Mesendoderm (in vitro differentiated cells): ENCODE measurements at regions not wholly inside any gene's neighbourhood (a gene's known extent, or its start where the extent isn't known, plus 50 kb on each side); places are given as distances from the start of the nearest gene placed in this dataset.

ENCODE experiments used
- DNase-seq: peaks from one replicate; pipeline ENCODE4 v3.0.0; 2013
- H2AK5ac ChIP-seq: 2 replicates; pipeline ENCODE4 v1.6.1; 2013; ENCODE audit warnings: low read length, inconsistent platforms
- H2BK120ac ChIP-seq: 2 replicates; pipeline ENCODE4 v1.6.1; 2013; ENCODE audit warnings: low read depth, mild to moderate bottlenecking, low read length, moderate library complexity, mixed read lengths
- H2BK15ac ChIP-seq: replicated peaks from 2 replicates; pipeline ENCODE4 v1.6.1; 2013; ENCODE audit warnings: low read depth, mild to moderate bottlenecking, moderate library complexity
- H2BK5ac ChIP-seq: 2 replicates; pipeline ENCODE4 v1.6.1; 2013; ENCODE audit warnings: low read length, inconsistent platforms
- H3K18ac ChIP-seq: 2 replicates; pipeline ENCODE4 v1.6.1; 2013; ENCODE audit warnings: mild to moderate bottlenecking, low read length, mixed read lengths
- H3K23ac ChIP-seq: one replicate; pipeline ENCODE4 v1.6.1; 2013; ENCODE audit warnings: low read length
- H3K27ac ChIP-seq: 2 replicates; pipeline ENCODE4 v1.5.1; 2013; ENCODE audit warnings: low read depth, mild to moderate bottlenecking, inconsistent platforms, low read length, moderate library complexity
- H3K27me3 ChIP-seq: 2 replicates; pipeline ENCODE4 v1.6.1; 2013; ENCODE audit warnings: low read length, control low read depth, mild to moderate bottlenecking, inconsistent platforms; ENCODE audit not compliant: insufficient read depth, poor library complexity
- H3K36me3 ChIP-seq: 2 replicates; pipeline ENCODE4 v1.6.1; 2013; ENCODE audit warnings: low read length, inconsistent platforms; ENCODE audit not compliant: control insufficient read depth, insufficient read depth
- H3K4ac ChIP-seq: one replicate; pipeline ENCODE4 v1.6.1; 2013; ENCODE audit warnings: low read depth, mild to moderate bottlenecking, low read length, moderate library complexity
- H3K4me1 ChIP-seq: 2 replicates; pipeline ENCODE4 v1.6.1; 2013; ENCODE audit warnings: low read depth, low read length, inconsistent platforms; ENCODE audit not compliant: control insufficient read depth
- H3K4me2 ChIP-seq: 2 replicates; pipeline ENCODE4 v1.6.1; 2013; ENCODE audit warnings: low read length
- H3K4me3 ChIP-seq: 2 replicates; pipeline ENCODE4 v1.5.1; 2013; ENCODE audit warnings: mild to moderate bottlenecking, low read length
- H3K56ac ChIP-seq: one replicate; pipeline ENCODE4 v1.6.1; 2013; ENCODE audit warnings: low read length
- H3K79me1 ChIP-seq: 2 replicates; pipeline ENCODE4 v1.6.1; 2013; ENCODE audit warnings: low read length, inconsistent platforms
- H3K79me2 ChIP-seq: 2 replicates; pipeline ENCODE4 v1.6.1; 2013; ENCODE audit warnings: mild to moderate bottlenecking, low read length; ENCODE audit not compliant: control insufficient read depth, insufficient read depth
- H3K9ac ChIP-seq: 2 replicates; pipeline ENCODE4 v1.6.1; 2013; ENCODE audit warnings: low read length, inconsistent platforms
- H4K5ac ChIP-seq: one replicate; pipeline ENCODE4 v1.6.1; 2013; ENCODE audit warnings: low read length
- H4K8ac ChIP-seq: one replicate; pipeline ENCODE4 v1.6.1; 2013; ENCODE audit warnings: low read depth, mild to moderate bottlenecking, control low read depth, low read length, moderate library complexity
- WGBS: extraction: QIAGEN DNeasy Blood & Tissue Kit; methylation state at CpG from one replicate; pipeline ENCODE4 v1.1.7; 2013; ENCODE audit warnings: low lambda C conversion rate, missing lambda C conversion rate; ENCODE audit not compliant: insufficient coverage; ENCODE audit errors: extremely low coverage; 5-methylcytosine and 5-hydroxymethylcytosine counted together

DNA sequence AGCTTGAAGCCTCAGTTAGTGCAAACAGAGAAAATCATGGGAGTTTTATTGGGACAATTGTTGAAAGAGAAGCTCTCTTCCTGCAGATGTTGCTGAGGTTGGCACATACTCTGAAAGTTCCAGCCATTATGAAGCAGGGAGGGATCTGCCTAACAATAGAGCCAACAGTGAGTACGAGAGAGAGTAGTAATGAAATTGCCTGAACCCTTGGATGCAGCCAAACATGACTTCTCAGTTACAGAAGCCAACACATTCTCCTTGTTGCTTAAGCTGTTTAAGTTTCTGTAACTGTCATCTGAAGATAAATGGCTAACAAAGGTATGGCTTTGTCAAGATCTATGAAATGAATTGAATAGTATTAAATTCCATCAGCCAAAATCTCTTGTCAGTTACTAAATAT, 211.0 kb upstream of the TTC14 start:
- H2BK5ac ChIP-seq: no peak overlapping the region
- H3K27me3 ChIP-seq: no peaks in the 10 kb centered on the region
- H2BK15ac ChIP-seq: no peak overlapping the region
- no peak overlapping the region for H3K4ac ChIP-seq
- no peaks in the 10 kb centered on the region for H3K4me1 ChIP-seq
- H3K9ac ChIP-seq: no peak overlapping the region
- H4K8ac ChIP-seq: no peak overlapping the region
- H3K79me1 ChIP-seq: no peaks in the 10 kb centered on the region
- no peak overlapping the region for H3K27ac ChIP-seq
- H3K4me2 ChIP-seq: no peak overlapping the region
- H3K36me3 ChIP-seq: no peaks in the 10 kb centered on the region
- H3K23ac ChIP-seq: no peak overlapping the region
- no peaks in the 10 kb centered on the region for H3K79me2 ChIP-seq
- no peak overlapping the region for H3K18ac ChIP-seq
- H2BK120ac ChIP-seq: no peak overlapping the region
- H3K4me3 ChIP-seq: no peak overlapping the region
- no peak overlapping the region for H2AK5ac ChIP-seq
- DNase-seq: no peak
- H3K56ac ChIP-seq: no peak overlapping the region
- H4K5ac ChIP-seq: no peak overlapping the region
- WGBS: no CpG with 5 or more reads among the region's 1 CpG

DNA sequence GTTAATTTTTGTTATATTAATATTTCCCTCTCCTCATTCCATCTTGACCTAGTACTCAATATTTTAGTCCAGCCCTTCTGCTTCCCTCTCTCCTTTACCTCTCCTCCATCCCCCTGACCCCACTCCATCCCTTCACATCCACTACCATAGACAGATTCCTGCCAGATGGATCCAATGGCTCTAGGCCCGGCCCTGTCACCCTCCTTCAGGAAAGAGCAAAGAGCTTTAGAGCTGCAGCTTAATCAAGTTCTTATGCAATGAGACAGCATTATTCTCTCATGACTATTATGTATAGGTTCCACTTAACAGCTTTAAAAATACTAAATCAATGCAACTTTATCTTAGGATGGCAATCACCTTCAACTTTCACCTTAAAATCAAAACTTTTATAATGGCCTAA, 200.7 kb upstream of the TTC14 start:
- DNase-seq: no peak
- no peaks in the 10 kb centered on the region for H3K79me1 ChIP-seq
- H3K27ac ChIP-seq: no peak overlapping the region
- no peak overlapping the region for H3K56ac ChIP-seq
- no peak overlapping the region for H3K9ac ChIP-seq
- no peak overlapping the region for H4K5ac ChIP-seq
- no peak overlapping the region for H2BK5ac ChIP-seq
- no peak overlapping the region for H3K4me3 ChIP-seq
- H2AK5ac ChIP-seq: no peak overlapping the region
- H3K18ac ChIP-seq: no peak overlapping the region
- no peaks in the 10 kb centered on the region for H3K36me3 ChIP-seq
- no peak overlapping the region for H3K23ac ChIP-seq
- no peak overlapping the region for H3K4ac ChIP-seq
- no peaks in the 10 kb centered on the region for H3K79me2 ChIP-seq
- no peak overlapping the region for H4K8ac ChIP-seq
- no peak overlapping the region for H3K4me2 ChIP-seq
- no peak overlapping the region for H2BK15ac ChIP-seq
- H2BK120ac ChIP-seq: no peak overlapping the region
- no peaks in the 10 kb centered on the region for H3K27me3 ChIP-seq
- WGBS: no CpG with 5 or more reads among the region's 1 CpG
- H3K4me1 ChIP-seq: no peaks in the 10 kb centered on the region

DNA sequence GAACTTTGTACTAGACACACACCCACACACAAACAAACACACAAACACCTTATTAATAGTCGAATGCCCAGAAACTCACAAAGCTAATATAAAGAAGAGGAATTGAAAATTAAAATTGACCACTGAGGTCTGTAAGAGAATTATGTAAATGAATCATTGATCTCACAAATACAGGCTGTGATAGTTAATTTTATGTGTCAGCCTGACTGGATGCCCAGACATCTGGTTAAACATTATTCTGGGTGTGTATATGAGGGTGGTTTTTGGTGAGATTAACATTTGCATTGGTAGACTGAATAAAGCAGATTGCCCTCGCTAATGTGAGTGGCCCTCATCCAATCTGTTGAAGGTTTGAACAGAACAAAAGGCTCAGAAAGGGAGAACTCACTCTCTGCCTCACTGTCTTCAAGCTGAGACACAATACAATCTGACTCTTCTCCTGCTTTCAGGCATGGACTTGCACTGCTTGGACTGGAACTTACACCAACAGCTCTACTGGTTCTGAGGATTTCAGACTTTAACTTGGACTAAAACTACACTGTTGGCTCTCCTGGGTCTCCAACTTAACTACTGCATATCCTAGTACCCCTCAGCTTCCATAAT, 199.4 kb upstream of the TTC14 start:
- Histone ChIP-seq H3K4me1 (no peaks in the 10 kb centered on the region), H3K9ac (no peak overlapping the region), H3K79me1 (no peaks in the 10 kb centered on the region), H3K79me2 (no peaks in the 10 kb centered on the region), H3K27me3 (no peaks in the 10 kb centered on the region), H2BK120ac (no peak overlapping the region), H3K36me3 (no peaks in the 10 kb centered on the region), H2BK15ac (no peak overlapping the region), H2AK5ac (no peak overlapping the region), H3K4ac (no peak overlapping the region), H3K27ac (no peak overlapping the region), H3K4me3 (no peak overlapping the region), H3K23ac (no peak overlapping the region), H2BK5ac (no peak overlapping the region), H3K18ac (no peak overlapping the region), H4K5ac (no peak overlapping the region), H4K8ac (no peak overlapping the region), H3K56ac (no peak overlapping the region), H3K4me2 (no peak overlapping the region)
- DNase-seq: no peak
- WGBS: no CpG with 5 or more reads among the region's 2 CpGs

DNA sequence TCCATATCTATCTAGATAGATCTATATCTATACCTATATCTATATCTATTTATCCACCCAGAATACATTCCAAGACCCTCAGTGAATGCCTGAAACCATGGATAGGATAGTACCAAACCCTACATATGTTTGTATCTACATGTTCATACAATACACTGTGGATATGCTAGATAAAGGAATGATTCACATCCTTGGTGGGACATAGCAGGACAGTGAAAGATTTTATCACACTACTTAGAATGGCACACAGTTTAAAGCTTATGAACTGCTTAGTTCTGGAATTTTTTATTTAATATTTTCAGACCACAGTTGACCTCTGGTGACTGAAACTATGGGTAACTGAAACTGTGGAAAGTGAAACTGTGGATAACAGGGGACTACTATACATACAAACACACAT, 198.8 kb upstream of the TTC14 start:
- H3K18ac ChIP-seq: no peak overlapping the region
- no peak overlapping the region for H3K27ac ChIP-seq
- H3K9ac ChIP-seq: no peak overlapping the region
- H3K23ac ChIP-seq: no peak overlapping the region
- no peak overlapping the region for H2AK5ac ChIP-seq
- no peak overlapping the region for H3K56ac ChIP-seq
- H2BK5ac ChIP-seq: no peak overlapping the region
- H3K79me2 ChIP-seq: no peaks in the 10 kb centered on the region
- no peak overlapping the region for H3K4ac ChIP-seq
- no peak overlapping the region for H3K4me2 ChIP-seq
- H3K4me1 ChIP-seq: no peaks in the 10 kb centered on the region
- no peak overlapping the region for H3K4me3 ChIP-seq
- H3K36me3 ChIP-seq: no peaks in the 10 kb centered on the region
- no peaks in the 10 kb centered on the region for H3K27me3 ChIP-seq
- no peak overlapping the region for H2BK120ac ChIP-seq
- no peak overlapping the region for H4K5ac ChIP-seq
- no peak overlapping the region for H4K8ac ChIP-seq
- H3K79me1 ChIP-seq: no peaks in the 10 kb centered on the region
- no peak for DNase-seq
- H2BK15ac ChIP-seq: no peak overlapping the region

DNA sequence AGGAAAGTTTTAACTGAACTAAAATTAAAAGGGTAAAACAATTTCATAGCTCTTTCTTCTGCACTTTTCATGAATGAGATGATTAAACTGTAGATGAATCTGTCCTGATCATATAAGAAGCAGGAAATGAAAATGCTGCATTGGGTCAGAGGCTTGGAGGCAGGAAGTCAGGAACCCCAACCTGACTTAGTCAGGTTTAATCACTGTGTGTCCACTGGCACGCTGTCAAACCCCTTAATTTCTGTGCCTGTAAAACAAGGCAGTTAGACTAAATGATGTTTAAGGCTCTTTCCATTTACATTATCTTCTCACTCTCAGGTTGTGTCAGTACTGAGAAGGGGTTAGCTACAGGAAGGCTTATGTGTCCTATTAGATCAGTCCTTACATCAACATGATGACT, 193.3 kb upstream of the TTC14 start:
- no peak overlapping the region for H2AK5ac ChIP-seq
- DNase-seq: no peak
- no peak overlapping the region for H3K27ac ChIP-seq
- no peak overlapping the region for H2BK5ac ChIP-seq
- no CpG with 5 or more reads among the region's 1 CpG for WGBS
- H2BK15ac ChIP-seq: no peak overlapping the region
- H3K9ac ChIP-seq: no peak overlapping the region
- no peak overlapping the region for H4K5ac ChIP-seq
- H3K79me1 ChIP-seq: no peaks in the 10 kb centered on the region
- no peaks in the 10 kb centered on the region for H3K36me3 ChIP-seq
- no peak overlapping the region for H3K4me2 ChIP-seq
- no peak overlapping the region for H2BK120ac ChIP-seq
- H4K8ac ChIP-seq: no peak overlapping the region
- H3K27me3 ChIP-seq: no peaks in the 10 kb centered on the region
- no peaks in the 10 kb centered on the region for H3K79me2 ChIP-seq
- no peak overlapping the region for H3K18ac ChIP-seq
- H3K4ac ChIP-seq: no peak overlapping the region
- no peaks in the 10 kb centered on the region for H3K4me1 ChIP-seq
- H3K23ac ChIP-seq: no peak overlapping the region
- no peak overlapping the region for H3K56ac ChIP-seq
- H3K4me3 ChIP-seq: no peak overlapping the region

DNA sequence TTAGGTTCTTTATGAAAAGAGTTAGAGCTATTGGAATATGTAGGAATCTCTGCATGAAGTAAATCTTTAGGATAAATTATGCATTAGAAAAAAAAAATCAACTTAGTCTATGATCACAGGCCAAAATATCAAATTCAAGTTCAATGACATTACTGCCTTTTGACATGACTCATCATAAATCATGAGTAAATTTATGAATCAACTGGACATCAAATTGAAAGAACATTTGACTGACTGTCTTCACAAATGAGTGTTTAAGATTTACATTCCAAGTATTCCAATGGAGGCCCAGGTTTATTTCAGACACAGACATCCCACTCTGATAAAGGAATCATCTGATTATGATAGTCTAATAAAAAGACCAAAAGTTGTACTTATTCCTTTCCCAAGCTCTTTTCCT, 192.8 kb upstream of the TTC14 start:
- Histone ChIP-seq H3K79me2 (no peaks in the 10 kb centered on the region), H2BK120ac (no peak overlapping the region), H3K4me1 (no peaks in the 10 kb centered on the region), H4K8ac (no peak overlapping the region), H3K36me3 (no peaks in the 10 kb centered on the region), H2BK15ac (no peak overlapping the region), H3K23ac (no peak overlapping the region), H3K56ac (no peak overlapping the region), H3K18ac (no peak overlapping the region), H3K27me3 (no peaks in the 10 kb centered on the region), H3K79me1 (no peaks in the 10 kb centered on the region), H2AK5ac (no peak overlapping the region), H3K9ac (no peak overlapping the region), H3K4ac (no peak overlapping the region), H3K4me2 (no peak overlapping the region), H3K27ac (no peak overlapping the region), H3K4me3 (no peak overlapping the region), H2BK5ac (no peak overlapping the region), H4K5ac (no peak overlapping the region)
- DNase-seq: no peak
